ENCODE measurements at regions not wholly inside any gene's neighbourhood (a gene's known extent, or its start where the extent isn't known, plus 50 kb on each side); places are given as distances from the start of the nearest gene placed in this dataset.

DNA sequence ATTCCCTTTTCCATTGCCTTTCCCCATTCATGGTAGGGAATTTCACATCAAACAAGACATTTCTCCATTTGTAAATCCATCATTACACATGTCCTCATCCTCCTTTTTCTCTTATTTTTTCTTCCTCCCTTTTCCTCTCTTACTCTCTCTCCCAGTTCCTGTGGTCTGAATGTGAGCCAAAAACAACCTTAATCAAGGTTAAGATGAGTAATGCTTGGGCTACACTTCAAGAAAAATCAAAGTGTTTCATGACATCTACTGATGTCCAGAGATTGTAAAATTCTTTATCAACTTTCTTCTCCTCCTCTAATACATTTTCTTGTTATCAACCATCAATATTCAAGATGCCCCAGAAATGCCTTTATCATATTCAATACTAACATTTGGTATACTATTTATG lies 172.5 kb upstream of the PRNP start:
- Histone ChIP-seq H3K36me3 (no peaks in the 10 kb centered on the region), H3K4me3 (no peak overlapping the region), H3K27me3 (no peaks in the 10 kb centered on the region), H3K27ac (no peak overlapping the region), H3K4me1 (no peaks in the 10 kb centered on the region), H3K9me3 (no peaks in the 10 kb centered on the region)
- TF ChIP-seq, protein P1, sequence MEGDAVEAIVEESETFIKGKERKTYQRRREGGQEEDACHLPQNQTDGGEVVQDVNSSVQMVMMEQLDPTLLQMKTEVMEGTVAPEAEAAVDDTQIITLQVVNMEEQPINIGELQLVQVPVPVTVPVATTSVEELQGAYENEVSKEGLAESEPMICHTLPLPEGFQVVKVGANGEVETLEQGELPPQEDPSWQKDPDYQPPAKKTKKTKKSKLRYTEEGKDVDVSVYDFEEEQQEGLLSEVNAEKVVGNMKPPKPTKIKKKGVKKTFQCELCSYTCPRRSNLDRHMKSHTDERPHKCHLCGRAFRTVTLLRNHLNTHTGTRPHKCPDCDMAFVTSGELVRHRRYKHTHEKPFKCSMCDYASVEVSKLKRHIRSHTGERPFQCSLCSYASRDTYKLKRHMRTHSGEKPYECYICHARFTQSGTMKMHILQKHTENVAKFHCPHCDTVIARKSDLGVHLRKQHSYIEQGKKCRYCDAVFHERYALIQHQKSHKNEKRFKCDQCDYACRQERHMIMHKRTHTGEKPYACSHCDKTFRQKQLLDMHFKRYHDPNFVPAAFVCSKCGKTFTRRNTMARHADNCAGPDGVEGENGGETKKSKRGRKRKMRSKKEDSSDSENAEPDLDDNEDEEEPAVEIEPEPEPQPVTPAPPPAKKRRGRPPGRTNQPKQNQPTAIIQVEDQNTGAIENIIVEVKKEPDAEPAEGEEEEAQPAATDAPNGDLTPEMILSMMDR (IDR thresholded peaks at IDR 0.05) = no peak
- TF ChIP-seq POLR2A (IDR thresholded peaks at IDR 0.05) = no peak
- intact Hi-C loops (cut with DNase I) = no loop called here
- ATAC-seq (no peak), DNase-seq (no peak)

- Histone ChIP-seq H3K9me3 (no peaks in the 10 kb centered on the region), H3K4me3 (no peak overlapping the region), H3K27ac (no peak overlapping the region), H3K36me3 (no peaks in the 10 kb centered on the region), H3K4me1 (no peaks in the 10 kb centered on the region), H3K27me3 (no peaks in the 10 kb centered on the region)
- DNase-seq (no peak), ATAC-seq (no peak)
- intact Hi-C loops (cut with DNase I) = no loop called here
- 33% methylated on average over 3 of the region's 3 CpGs for WGBS (ENCODE audit: insufficient coverage, low coverage, low lambda C conversion rate, missing lambda C conversion rate)
- no peak for TF ChIP-seq POLR2A (IDR thresholded peaks at IDR 0.05)
- TF ChIP-seq, protein P1 (IDR thresholded peaks at IDR 0.05) = no peak
These were observed 173.2 kb upstream of the PRNP start for GRCh38 chr20:4512891-4513550.

GRCh38 chr20:4511776-4512175 lies 174.5 kb upstream of the PRNP start:
- no peaks in the 10 kb centered on the region for H3K9me3 ChIP-seq
- no peak overlapping the region for H3K4me3 ChIP-seq
- TF ChIP-seq, protein P1 (IDR thresholded peaks at IDR 0.05) = no peak
- TF ChIP-seq POLR2A (IDR thresholded peaks at IDR 0.05) = no peak
- no peak overlapping the region for H3K27ac ChIP-seq
- no peak for ATAC-seq
- no peaks in the 10 kb centered on the region for H3K36me3 ChIP-seq
- intact Hi-C loops (cut with DNase I) = no loop called here
- H3K4me1 ChIP-seq = no peaks in the 10 kb centered on the region
- H3K27me3 ChIP-seq = no peaks in the 10 kb centered on the region
- no peak for DNase-seq
- 37% methylated on average over 1 of the region's 1 CpG for WGBS (ENCODE audit: insufficient coverage, low coverage, low lambda C conversion rate, missing lambda C conversion rate)

GRCh38 chr20:4509825-4510522 lies 176.3 kb upstream of the PRNP start:
- H3K27ac ChIP-seq = no peak overlapping the region
- 59% methylated on average over 3 of the region's 3 CpGs for WGBS (ENCODE audit: insufficient coverage, low coverage, low lambda C conversion rate, missing lambda C conversion rate)
- TF ChIP-seq, protein P1 (IDR thresholded peaks at IDR 0.05) = no peak
- TF ChIP-seq POLR2A (IDR thresholded peaks at IDR 0.05) = no peak
- DNase-seq (no peak), ATAC-seq (no peak)
- no peaks in the 10 kb centered on the region for H3K9me3 ChIP-seq
- no peaks in the 10 kb centered on the region for H3K27me3 ChIP-seq
- no peaks in the 10 kb centered on the region for H3K36me3 ChIP-seq
- intact Hi-C loops (cut with DNase I) = no loop called here
- no peaks in the 10 kb centered on the region for H3K4me1 ChIP-seq
- H3K4me3 ChIP-seq = no peak overlapping the region

All from right lobe of liver (tissue), 6 donors.